Retinal pigment epithelial cell (primary cell): ENCODE measurements at regions not wholly inside any gene's neighbourhood (a gene's known extent, or its start where the extent isn't known, plus 50 kb on each side); places are given as distances from the start of the nearest gene placed in this dataset.

Experiments
- DNase-seq: peaks from one replicate; pipeline ENCODE4 v3.0.0-alpha.2; 2010; ENCODE audit warnings: low read depth
- H3K4me3 ChIP-seq: 2 replicates; pipeline ENCODE4 v1.5.1; 2011; ENCODE audit warnings: mild to moderate bottlenecking, low read length, control low read depth, moderate library complexity
- TF ChIP-seq, protein P1 (sequence below): conservative IDR thresholded peaks from 2 replicates; pipeline ENCODE4 v1.5.1; 2011; ENCODE audit warnings: low read depth, low read length, control low read depth, inconsistent platforms

DNA sequence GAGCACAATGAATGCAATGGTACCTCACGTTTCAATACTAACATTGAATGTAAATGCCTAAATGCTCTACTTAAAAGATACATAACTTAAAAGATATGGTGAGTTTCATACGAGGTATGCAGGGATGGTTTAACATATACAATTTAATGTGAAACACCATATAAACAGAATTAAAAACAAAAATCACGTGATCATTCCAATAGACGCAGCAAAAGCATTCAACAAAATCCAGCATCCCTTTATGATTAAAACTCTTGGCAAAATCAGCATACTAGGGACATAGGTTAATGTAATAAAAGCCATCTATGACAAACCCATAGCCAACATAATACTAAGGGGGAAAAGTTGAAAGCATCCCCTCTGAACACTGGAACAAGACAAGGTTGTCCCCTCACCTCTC lies 845.7 kb downstream of the SLC16A7 start:
- DNase-seq: no peak
- TF ChIP-seq, protein P1, sequence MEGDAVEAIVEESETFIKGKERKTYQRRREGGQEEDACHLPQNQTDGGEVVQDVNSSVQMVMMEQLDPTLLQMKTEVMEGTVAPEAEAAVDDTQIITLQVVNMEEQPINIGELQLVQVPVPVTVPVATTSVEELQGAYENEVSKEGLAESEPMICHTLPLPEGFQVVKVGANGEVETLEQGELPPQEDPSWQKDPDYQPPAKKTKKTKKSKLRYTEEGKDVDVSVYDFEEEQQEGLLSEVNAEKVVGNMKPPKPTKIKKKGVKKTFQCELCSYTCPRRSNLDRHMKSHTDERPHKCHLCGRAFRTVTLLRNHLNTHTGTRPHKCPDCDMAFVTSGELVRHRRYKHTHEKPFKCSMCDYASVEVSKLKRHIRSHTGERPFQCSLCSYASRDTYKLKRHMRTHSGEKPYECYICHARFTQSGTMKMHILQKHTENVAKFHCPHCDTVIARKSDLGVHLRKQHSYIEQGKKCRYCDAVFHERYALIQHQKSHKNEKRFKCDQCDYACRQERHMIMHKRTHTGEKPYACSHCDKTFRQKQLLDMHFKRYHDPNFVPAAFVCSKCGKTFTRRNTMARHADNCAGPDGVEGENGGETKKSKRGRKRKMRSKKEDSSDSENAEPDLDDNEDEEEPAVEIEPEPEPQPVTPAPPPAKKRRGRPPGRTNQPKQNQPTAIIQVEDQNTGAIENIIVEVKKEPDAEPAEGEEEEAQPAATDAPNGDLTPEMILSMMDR: no peak
- H3K4me3 ChIP-seq: no peak overlapping the region

DNA sequence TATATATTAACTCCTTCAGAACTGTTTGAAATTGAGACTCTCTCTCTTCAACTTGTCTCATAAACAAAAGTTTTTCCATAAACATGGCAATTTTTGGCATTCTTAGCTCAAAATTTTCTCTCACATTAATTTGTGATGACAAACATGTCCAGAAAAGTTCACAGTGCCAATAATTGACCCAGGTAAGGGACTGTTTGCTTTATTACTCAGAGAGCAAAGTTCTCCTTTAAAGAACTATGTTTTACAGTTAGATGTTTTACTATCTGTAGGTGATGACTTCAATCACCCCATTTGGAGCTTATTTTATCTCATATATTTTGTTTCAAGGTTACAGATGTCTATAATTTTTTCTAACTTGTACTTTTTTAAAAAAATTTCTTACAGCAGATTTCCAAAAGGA lies 855.6 kb downstream of the SLC16A7 start:
- DNase-seq: no peak
- H3K4me3 ChIP-seq: no peak overlapping the region
- TF ChIP-seq, protein P1: no peak

DNA sequence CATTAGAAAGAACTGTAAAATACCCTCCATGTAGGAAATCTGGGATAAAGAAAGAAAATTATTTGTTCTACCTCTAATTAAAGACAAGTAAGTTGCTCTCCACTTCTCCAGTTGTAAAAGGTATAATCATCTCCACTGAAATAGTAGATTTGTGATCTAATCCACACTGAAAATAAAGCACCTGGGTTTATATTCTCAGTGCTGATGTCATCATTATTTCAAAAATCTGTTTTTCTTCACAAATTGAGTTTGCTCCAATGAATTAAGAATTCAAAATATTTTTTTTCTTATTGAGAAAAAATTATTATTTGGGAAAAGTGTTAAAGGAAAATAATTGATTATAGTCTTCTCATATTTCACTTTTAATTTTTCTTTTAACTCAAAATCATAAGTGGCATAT lies 869.2 kb downstream of the SLC16A7 start:
- H3K4me3 ChIP-seq: no peak overlapping the region
- DNase-seq: no peak
- TF ChIP-seq, protein P1: no peak

DNA sequence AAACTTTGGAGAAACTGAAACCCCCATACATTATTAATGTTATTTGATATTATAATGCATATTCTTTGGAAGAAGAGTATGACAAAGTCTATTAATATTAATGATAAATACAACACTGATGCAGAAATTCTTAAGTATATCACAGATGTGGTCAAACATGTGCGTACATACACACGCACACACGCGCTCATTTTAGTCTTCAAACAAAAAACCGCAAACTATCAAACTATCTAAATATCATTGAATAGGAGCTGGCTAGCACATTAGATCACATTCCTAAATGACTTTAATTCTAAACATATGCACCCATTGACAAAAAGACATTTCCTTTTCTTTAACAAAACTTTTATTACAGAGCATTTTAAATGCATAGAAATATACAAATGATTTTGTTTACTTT lies 872.7 kb downstream of the SLC16A7 start:
- no peak for DNase-seq
- no peak overlapping the region for H3K4me3 ChIP-seq
- TF ChIP-seq, protein P1: no peak

DNA sequence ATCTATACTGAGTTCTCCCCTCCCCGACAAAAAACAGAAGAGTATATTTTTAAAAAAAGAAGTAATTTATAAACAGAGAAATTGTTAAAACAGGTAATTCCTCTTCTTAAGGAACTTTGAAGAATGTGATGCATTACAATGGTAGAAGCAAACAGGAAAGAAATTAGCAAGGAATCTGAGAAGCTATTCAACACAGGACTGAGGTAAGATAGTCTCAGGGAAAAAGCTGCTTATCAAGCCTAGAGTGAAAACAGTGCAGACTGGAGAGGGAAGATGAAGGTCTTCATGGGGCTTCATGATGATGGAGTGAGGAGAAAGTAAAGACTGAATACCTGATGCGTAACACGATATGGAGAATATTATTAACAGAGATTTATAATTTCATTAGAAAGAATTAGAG lies 880.0 kb downstream of the SLC16A7 start:
- no peak for DNase-seq
- TF ChIP-seq, protein P1: no peak
- no peak overlapping the region for H3K4me3 ChIP-seq

DNA sequence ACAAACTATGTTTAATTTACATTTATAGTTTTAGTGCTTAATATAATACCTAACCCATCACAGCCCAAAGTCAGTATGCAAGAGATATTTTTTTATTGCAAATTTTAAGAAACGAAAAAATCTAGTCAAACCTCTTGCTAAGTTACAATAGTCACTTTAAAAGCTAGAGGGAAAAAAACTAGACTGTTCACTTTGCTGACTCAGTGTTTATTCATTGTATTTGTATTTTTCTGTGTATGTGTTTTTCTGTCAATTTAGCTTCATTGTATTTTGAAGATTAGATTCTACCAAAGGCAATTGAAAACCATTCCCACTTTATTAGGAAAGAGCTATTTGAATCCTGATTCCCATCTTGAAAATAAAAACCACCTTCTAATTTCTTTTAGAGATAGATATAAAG lies 891.5 kb downstream of the SLC16A7 start:
- TF ChIP-seq, protein P1: no peak
- H3K4me3 ChIP-seq: no peak overlapping the region
- DNase-seq: no peak

DNA sequence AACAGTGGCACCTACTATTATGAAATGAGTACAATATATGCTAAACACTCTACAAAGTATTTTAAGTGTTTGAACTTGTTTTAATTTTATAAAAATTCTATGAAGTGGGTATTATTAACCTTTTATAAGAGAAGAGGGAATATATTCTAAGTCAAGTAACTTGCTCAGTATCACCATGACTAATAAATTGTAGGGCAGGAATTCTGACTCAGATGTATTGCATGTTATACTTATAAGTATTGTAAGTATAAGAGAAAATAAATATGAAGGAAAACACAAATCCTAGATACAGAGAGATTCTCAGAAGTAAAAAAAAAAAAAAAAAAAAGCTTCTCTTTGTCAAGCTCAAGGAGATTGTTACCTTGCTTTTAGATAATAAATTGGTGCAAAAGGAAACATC lies 893.2 kb downstream of the SLC16A7 start:
- TF ChIP-seq, protein P1: no peak
- no peak for DNase-seq
- H3K4me3 ChIP-seq: no peak overlapping the region
